ENCODE measurements at regions not wholly inside any gene's neighbourhood (a gene's known extent, or its start where the extent isn't known, plus 50 kb on each side); places are given as distances from the start of the nearest gene placed in this dataset.

- H3K9me3 Mint-ChIP-seq (ENCODE audit: low read depth) = peaks cover 38% of the 10 kb centered on the region
- peaks cover 5% of the 10 kb centered on the region for H3K36me3 Mint-ChIP-seq (ENCODE audit: insufficient read depth)
- no peaks in the 10 kb centered on the region for H3K4me1 Mint-ChIP-seq (ENCODE audit: low read depth)
- TF ChIP-seq, protein P1, sequence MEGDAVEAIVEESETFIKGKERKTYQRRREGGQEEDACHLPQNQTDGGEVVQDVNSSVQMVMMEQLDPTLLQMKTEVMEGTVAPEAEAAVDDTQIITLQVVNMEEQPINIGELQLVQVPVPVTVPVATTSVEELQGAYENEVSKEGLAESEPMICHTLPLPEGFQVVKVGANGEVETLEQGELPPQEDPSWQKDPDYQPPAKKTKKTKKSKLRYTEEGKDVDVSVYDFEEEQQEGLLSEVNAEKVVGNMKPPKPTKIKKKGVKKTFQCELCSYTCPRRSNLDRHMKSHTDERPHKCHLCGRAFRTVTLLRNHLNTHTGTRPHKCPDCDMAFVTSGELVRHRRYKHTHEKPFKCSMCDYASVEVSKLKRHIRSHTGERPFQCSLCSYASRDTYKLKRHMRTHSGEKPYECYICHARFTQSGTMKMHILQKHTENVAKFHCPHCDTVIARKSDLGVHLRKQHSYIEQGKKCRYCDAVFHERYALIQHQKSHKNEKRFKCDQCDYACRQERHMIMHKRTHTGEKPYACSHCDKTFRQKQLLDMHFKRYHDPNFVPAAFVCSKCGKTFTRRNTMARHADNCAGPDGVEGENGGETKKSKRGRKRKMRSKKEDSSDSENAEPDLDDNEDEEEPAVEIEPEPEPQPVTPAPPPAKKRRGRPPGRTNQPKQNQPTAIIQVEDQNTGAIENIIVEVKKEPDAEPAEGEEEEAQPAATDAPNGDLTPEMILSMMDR (IDR thresholded peaks at IDR 0.05; ENCODE audit: unreplicated experiment) = no peak
- H3K4me3 Mint-ChIP-seq (ENCODE audit: low read depth) = no peak overlapping the region
- H3K27me3 Mint-ChIP-seq = no peaks in the 10 kb centered on the region
- no peak for DNase-seq (ENCODE audit: low spot score, unreplicated experiment)
- no peak overlapping the region for H3K27ac Mint-ChIP-seq
Observed at GRCh38 chr1:72690871-72691270, 408.5 kb upstream of the NEGR1 start.

GRCh38 chr1:72678683-72679082, 396.3 kb upstream of the NEGR1 start:
- H3K4me3 Mint-ChIP-seq (ENCODE audit: low read depth) = no peak overlapping the region
- H3K4me1 Mint-ChIP-seq (ENCODE audit: low read depth) = peaks cover 8% of the 10 kb centered on the region
- no peaks in the 10 kb centered on the region for H3K27me3 Mint-ChIP-seq
- H3K9me3 Mint-ChIP-seq (ENCODE audit: low read depth) = no peaks in the 10 kb centered on the region
- no peak overlapping the region for H3K27ac Mint-ChIP-seq
- H3K36me3 Mint-ChIP-seq (ENCODE audit: insufficient read depth) = no peaks in the 10 kb centered on the region
- TF ChIP-seq, protein P1 (IDR thresholded peaks at IDR 0.05; ENCODE audit: unreplicated experiment) = no peak
- DNase-seq (ENCODE audit: low spot score, unreplicated experiment) = no peak

- Mint-ChIP-seq H3K9me3 (ENCODE audit: low read depth) (no peaks in the 10 kb centered on the region), H3K27ac (no peak overlapping the region), H3K4me3 (ENCODE audit: low read depth) (no peak overlapping the region), H3K4me1 (ENCODE audit: low read depth) (no peaks in the 10 kb centered on the region), H3K36me3 (ENCODE audit: insufficient read depth) (no peaks in the 10 kb centered on the region), H3K27me3 (no peaks in the 10 kb centered on the region)
- TF ChIP-seq, protein P1 (IDR thresholded peaks at IDR 0.05; ENCODE audit: unreplicated experiment) = no peak
- no peak for DNase-seq (ENCODE audit: low spot score, unreplicated experiment)
Observed at GRCh38 chr1:72670902-72671301, 388.6 kb upstream of the NEGR1 start.

- no peaks in the 10 kb centered on the region for H3K27me3 Mint-ChIP-seq
- H3K36me3 Mint-ChIP-seq (ENCODE audit: insufficient read depth) = no peaks in the 10 kb centered on the region
- DNase-seq (ENCODE audit: low spot score, unreplicated experiment) = no peak
- H3K9me3 Mint-ChIP-seq (ENCODE audit: low read depth) = no peaks in the 10 kb centered on the region
- TF ChIP-seq, protein P1 (IDR thresholded peaks at IDR 0.05; ENCODE audit: unreplicated experiment) = no peak
- H3K27ac Mint-ChIP-seq = no peak overlapping the region
- H3K4me3 Mint-ChIP-seq (ENCODE audit: low read depth) = no peak overlapping the region
- H3K4me1 Mint-ChIP-seq (ENCODE audit: low read depth) = no peaks in the 10 kb centered on the region
Observed at GRCh38 chr1:72662918-72663317, 380.6 kb upstream of the NEGR1 start.

DNA sequence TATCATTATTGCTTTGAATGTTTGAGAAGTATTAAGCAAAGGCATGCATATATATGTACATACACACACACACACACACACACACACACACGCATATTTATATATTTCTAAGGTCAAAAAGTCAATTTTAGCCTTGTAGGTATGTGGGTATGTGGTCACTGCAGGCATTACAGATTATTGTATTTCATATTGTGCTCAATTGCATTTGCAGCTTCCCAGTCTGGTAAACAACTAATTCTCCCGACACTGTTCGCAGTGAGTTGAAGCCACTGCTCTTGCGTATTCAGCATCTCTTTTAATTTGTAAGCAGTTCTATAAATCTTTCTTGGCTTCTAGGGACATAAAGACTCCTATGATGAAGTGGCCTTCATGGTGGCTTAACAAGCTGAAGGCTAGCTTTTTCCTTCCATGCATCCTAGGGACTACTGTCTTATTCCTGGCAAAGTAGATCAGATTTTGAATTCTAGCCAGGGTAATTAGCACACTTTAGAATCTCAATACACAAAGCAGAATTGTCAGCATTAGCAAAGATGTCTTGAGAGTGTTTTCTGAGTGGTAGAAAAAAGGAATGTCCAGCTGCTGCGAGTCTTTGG, 368.6 kb upstream of the NEGR1 start:
- no peak overlapping the region for H3K27ac Mint-ChIP-seq

More for the DNA sequence above, 368.6 kb upstream of the NEGR1 start:
- H3K4me3 Mint-ChIP-seq (ENCODE audit: low read depth) = no peak overlapping the region
- no peaks in the 10 kb centered on the region for H3K27me3 Mint-ChIP-seq
- no peaks in the 10 kb centered on the region for H3K36me3 Mint-ChIP-seq (ENCODE audit: insufficient read depth)
- H3K9me3 Mint-ChIP-seq (ENCODE audit: low read depth) = no peaks in the 10 kb centered on the region
- DNase-seq (ENCODE audit: low spot score, unreplicated experiment) = no peak
- no peaks in the 10 kb centered on the region for H3K4me1 Mint-ChIP-seq (ENCODE audit: low read depth)
- TF ChIP-seq, protein P1 (IDR thresholded peaks at IDR 0.05; ENCODE audit: unreplicated experiment) = no peak
